Brain microvascular endothelial cell (primary cell): ENCODE measurements at regions not wholly inside any gene's neighbourhood (a gene's known extent, or its start where the extent isn't known, plus 50 kb on each side); places are given as distances from the start of the nearest gene placed in this dataset.

ENCODE experiments used
- DNase-seq: peaks from one replicate; pipeline ENCODE4 v3.0.0-alpha.2; 2020
- H3K27ac ChIP-seq: fragments of 250-450 bp; sonication (Bioruptor Pico); 2 replicates; pipeline ENCODE4 v1.5.1; 2020; ENCODE audit warnings: mild to moderate bottlenecking, moderate library complexity
- H3K27me3 ChIP-seq: fragments of 250-450 bp; sonication (Bioruptor Pico); replicated peaks from 2 replicates; pipeline ENCODE4 v1.5.1; 2020; ENCODE audit warnings: mild to moderate bottlenecking
- H3K36me3 ChIP-seq: fragments of 250-450 bp; sonication (Bioruptor Pico); replicated peaks from 2 replicates; pipeline ENCODE4 v1.5.1; 2020; ENCODE audit warnings: mild to moderate bottlenecking
- H3K4me3 ChIP-seq: 2 replicates; pipeline ENCODE4 v1.5.1; 2011; ENCODE audit warnings: low read depth, mild to moderate bottlenecking, control low read depth, low read length, moderate library complexity
- CTCF ChIP-seq: IDR thresholded peaks from 2 replicates; pipeline ENCODE4 v1.5.1; 2011; ENCODE audit warnings: low read depth, mild to moderate bottlenecking, moderate library complexity, low read length, control low read depth, inconsistent platforms; ENCODE audit errors: missing control alignments
- in situ Hi-C: cut with HindIII; loops from 2 replicates; pipeline ENCODE4 v1.10.0; 2017; ENCODE audit warnings: low sequenced_read_pairs, low pct_ligation_motif_present

GRCh38 chr21:17929510-17929909 is 110.4 kb upstream of the C21orf91 start:
- DNase-seq, result no peak
- in situ Hi-C loops, result no loop called here

GRCh38 chr21:17925899-17926298 is 106.7 kb upstream of the C21orf91 start:
- TF ChIP-seq CTCF, result peak; percentile 64
- H3K27ac ChIP-seq, result no peak overlapping the region
- H3K36me3 ChIP-seq, result no peaks in the 10 kb centered on the region
- in situ Hi-C loops, result no loop called here
- no peaks in the 10 kb centered on the region for H3K27me3 ChIP-seq
- DNase-seq, result no peak
- H3K4me3 ChIP-seq, result no peak overlapping the region

More at GRCh38 chr21:17929510-17929909, 110.4 kb upstream of the C21orf91 start:
- no peak overlapping the region for H3K27ac ChIP-seq
- H3K36me3 ChIP-seq, result no peaks in the 10 kb centered on the region
- no peaks in the 10 kb centered on the region for H3K27me3 ChIP-seq
- no peak for TF ChIP-seq CTCF
- no peak overlapping the region for H3K4me3 ChIP-seq

GRCh38 chr21:17925000-17925610 is 105.9 kb upstream of the C21orf91 start:
- in situ Hi-C loops, result no loop called here
- peak; percentile 89 for TF ChIP-seq CTCF
- Histone ChIP-seq H3K27ac (no peak overlapping the region), H3K4me3 (no peak overlapping the region), H3K27me3 (no peaks in the 10 kb centered on the region), H3K36me3 (no peaks in the 10 kb centered on the region)
- peak; percentile 47 for DNase-seq

- in situ Hi-C loops, result no loop called here
- peak; percentile 34 for DNase-seq
These were observed 102.7 kb upstream of the C21orf91 start for GRCh38 chr21:17921579-17922530.

GRCh38 chr21:17915976-17916375 is 96.8 kb upstream of the C21orf91 start:
- H3K36me3 ChIP-seq, result no peaks in the 10 kb centered on the region
- no peak overlapping the region for H3K27ac ChIP-seq
- TF ChIP-seq CTCF, result no peak
- in situ Hi-C loops, result no loop called here
- DNase-seq, result no peak
- H3K4me3 ChIP-seq, result no peak overlapping the region
- H3K27me3 ChIP-seq, result no peaks in the 10 kb centered on the region

More at GRCh38 chr21:17921579-17922530, 102.7 kb upstream of the C21orf91 start:
- Histone ChIP-seq H3K27me3 (no peaks in the 10 kb centered on the region), H3K27ac (no peak overlapping the region), H3K36me3 (no peaks in the 10 kb centered on the region), H3K4me3 (no peak overlapping the region)
- TF ChIP-seq CTCF, result no peak
